ENCODE measurements at regions not wholly inside any gene's neighbourhood (a gene's known extent, or its start where the extent isn't known, plus 50 kb on each side); places are given as distances from the start of the nearest gene placed in this dataset.

DNA sequence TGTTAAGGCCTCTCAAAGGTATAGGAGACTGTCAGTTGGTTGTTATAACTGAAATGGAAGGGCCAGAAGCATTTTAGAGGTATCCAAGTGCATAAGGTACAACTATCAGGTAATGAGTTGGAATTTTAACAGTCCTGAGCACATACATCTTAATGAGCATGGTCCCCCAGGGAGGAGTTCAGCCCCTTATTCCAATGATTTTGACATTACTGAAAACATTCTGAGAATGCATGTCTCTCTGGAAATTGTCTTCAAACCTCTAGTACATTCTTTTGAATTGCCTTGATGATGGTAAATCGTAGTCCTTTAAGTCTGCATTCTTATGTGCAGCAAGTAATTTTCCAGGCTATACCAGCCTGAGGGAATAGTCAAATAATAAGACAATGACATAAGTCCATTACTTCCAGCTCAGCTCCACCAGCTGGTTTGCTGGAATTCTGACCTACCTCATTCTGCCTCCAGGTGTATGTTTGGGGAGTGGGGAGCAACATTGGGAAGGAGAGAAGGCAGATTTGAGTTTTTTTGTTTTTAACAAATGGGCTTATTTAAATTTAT lies 239.2 kb downstream of the MSRB3 start:
- Histone ChIP-seq H3K27ac (ENCODE audit: insufficient read depth, low read length, poor library complexity, severe bottlenecking) (no peak overlapping the region), H3K4me1 (ENCODE audit: control insufficient read depth, insufficient read depth, low read length, poor library complexity, severe bottlenecking) (no peaks in the 10 kb centered on the region), H3K36me3 (ENCODE audit: control insufficient read depth, insufficient read depth, low read length) (no peaks in the 10 kb centered on the region), H3K9me3 (ENCODE audit: control insufficient read depth in 2 of 2, low read length in 2 of 2) (no peaks in the 10 kb centered on the region), H3K4me3 (ENCODE audit: low read depth, low read length) (no peak overlapping the region), H3K27me3 (ENCODE audit: control insufficient read depth, insufficient read depth, low read length) (no peaks in the 10 kb centered on the region)
- DNase-seq: no peak
- H3K9me3 Mint-ChIP-seq: peaks cover 0 to 4% (median 0%) of the 10 kb centered on the region in 7 donors
- no peaks in the 10 kb centered on the region for H3K4me1 Mint-ChIP-seq
- no peak overlapping the region for H3K27ac Mint-ChIP-seq
- no peaks in the 10 kb centered on the region for H3K27me3 Mint-ChIP-seq
- H3K36me3 Mint-ChIP-seq: no peaks in the 10 kb centered on the region
- no peak overlapping the region for H3K4me3 Mint-ChIP-seq
- ATAC-seq (ENCODE audit: low read depth in 2 of 2): no peak

DNA sequence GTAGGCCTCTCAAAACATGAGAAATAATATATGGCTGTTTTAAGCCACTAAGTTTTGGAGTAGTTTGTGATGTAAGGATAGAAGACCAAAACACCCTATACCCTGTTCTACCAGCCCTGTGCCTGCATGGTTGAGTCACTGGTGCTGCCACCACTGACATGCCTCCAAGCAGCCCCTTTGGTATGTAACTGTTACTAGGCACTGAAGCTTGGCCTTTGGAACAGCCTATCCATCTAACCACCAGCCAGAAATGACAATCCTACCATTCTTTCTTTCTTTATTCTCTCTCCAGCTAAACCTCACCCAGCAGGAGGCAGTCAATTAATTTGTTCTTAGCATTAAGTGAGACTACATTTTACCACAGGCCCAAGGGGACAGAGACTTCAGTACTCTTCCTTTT lies 240.3 kb downstream of the MSRB3 start:
- Histone ChIP-seq H3K4me1 (ENCODE audit: control insufficient read depth, insufficient read depth, low read length, poor library complexity, severe bottlenecking) (no peaks in the 10 kb centered on the region), H3K9me3 (ENCODE audit: control insufficient read depth in 2 of 2, low read length in 2 of 2) (no peaks in the 10 kb centered on the region), H3K36me3 (ENCODE audit: control insufficient read depth, insufficient read depth, low read length) (no peaks in the 10 kb centered on the region), H3K27me3 (ENCODE audit: control insufficient read depth, insufficient read depth, low read length) (no peaks in the 10 kb centered on the region), H3K4me3 (ENCODE audit: low read depth, low read length) (no peak overlapping the region), H3K27ac (ENCODE audit: insufficient read depth, low read length, poor library complexity, severe bottlenecking) (no peak overlapping the region)
- peaks cover 0 to 4% (median 0%) of the 10 kb centered on the region in 7 donors for H3K9me3 Mint-ChIP-seq
- H3K4me1 Mint-ChIP-seq: no peaks in the 10 kb centered on the region
- H3K4me3 Mint-ChIP-seq: no peak overlapping the region
- DNase-seq (no peak), ATAC-seq (ENCODE audit: low read depth in 2 of 2) (no peak)
- no peaks in the 10 kb centered on the region for H3K36me3 Mint-ChIP-seq
- no peak overlapping the region for H3K27ac Mint-ChIP-seq
- no peaks in the 10 kb centered on the region for H3K27me3 Mint-ChIP-seq

DNA sequence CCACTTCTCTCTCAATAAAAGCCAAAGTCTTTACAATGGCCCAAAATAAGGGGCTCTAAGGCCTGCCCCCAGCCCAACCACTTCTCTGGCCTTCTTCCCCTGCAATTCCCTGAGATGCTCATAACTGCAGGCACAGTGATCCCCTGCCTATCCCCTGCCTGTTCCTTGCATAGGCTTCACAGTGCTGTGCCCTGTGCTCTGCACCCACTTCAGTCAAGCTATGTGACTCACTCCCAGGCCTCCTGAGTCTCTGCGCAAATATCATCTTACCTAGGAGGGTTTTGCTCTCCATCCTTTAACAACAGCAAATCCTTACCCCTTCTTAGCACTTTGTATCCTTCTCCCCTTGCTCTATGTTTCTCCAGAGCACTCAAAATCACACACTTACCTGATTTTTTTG lies 242.2 kb downstream of the MSRB3 start:
- Mint-ChIP-seq H3K4me1 (no peaks in the 10 kb centered on the region), H3K27me3 (no peaks in the 10 kb centered on the region), H3K27ac (peak overlapping the region in 1 of 3 donors; percentile 39), H3K4me3 (no peak overlapping the region), H3K36me3 (no peaks in the 10 kb centered on the region), H3K9me3 (peaks cover 0 to 5% (median 0%) of the 10 kb centered on the region in 7 donors)
- DNase-seq: no peak
- Histone ChIP-seq H3K36me3 (ENCODE audit: control insufficient read depth, insufficient read depth, low read length) (no peaks in the 10 kb centered on the region), H3K9me3 (ENCODE audit: control insufficient read depth in 2 of 2, low read length in 2 of 2) (no peaks in the 10 kb centered on the region), H3K27ac (ENCODE audit: insufficient read depth, low read length, poor library complexity, severe bottlenecking) (no peak overlapping the region), H3K4me1 (ENCODE audit: control insufficient read depth, insufficient read depth, low read length, poor library complexity, severe bottlenecking) (no peaks in the 10 kb centered on the region), H3K4me3 (ENCODE audit: low read depth, low read length) (no peak overlapping the region), H3K27me3 (ENCODE audit: control insufficient read depth, insufficient read depth, low read length) (no peaks in the 10 kb centered on the region)
- ATAC-seq (ENCODE audit: low read depth in 2 of 2): no peak

DNA sequence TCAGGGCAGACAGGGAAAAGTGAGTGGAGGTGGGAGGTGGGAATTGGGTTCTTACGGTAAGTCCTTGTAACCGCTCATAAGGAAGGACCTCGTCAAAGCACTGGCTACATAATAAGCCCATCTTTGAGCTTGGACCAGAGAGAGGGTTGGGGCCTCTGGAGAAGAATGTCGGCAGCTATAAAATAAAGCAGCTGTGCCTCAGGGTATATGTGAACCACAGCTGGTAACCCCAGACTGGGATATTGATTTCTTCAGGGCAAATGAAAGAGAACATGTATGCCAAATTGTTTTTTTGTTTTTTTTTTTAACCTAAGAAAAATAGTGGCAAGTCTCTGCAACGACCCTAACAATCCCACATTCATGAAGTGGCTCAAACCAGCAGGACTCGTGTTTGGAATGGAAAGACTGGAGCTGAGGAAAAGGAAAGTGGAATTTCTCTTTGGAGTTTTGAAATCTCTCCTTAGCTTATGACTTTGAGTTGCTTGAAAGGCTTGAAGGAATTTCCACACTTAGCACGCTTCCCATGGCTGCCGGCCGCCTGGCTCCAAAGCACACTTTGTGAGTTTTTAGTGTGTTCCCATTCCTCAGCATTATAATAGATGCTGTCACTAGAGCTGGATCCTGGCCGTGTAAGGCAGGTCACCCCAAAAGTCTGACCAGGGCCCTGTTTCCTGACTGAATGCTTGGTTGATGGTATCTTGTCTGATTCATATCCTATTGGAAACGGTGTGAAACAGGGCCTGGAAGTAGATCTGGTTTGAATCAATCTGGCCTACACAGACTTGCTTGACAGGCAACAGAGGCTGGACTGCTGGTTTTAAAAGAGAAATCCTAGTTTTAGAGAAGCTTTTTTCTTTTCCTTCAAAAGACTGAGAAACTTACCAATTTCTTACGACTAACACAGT lies 244.7 kb downstream of the MSRB3 start:
- Histone ChIP-seq H3K27ac (ENCODE audit: insufficient read depth, low read length, poor library complexity, severe bottlenecking) (no peak overlapping the region), H3K4me1 (ENCODE audit: control insufficient read depth, insufficient read depth, low read length, poor library complexity, severe bottlenecking) (no peaks in the 10 kb centered on the region), H3K36me3 (ENCODE audit: control insufficient read depth, insufficient read depth, low read length) (no peaks in the 10 kb centered on the region), H3K27me3 (ENCODE audit: control insufficient read depth, insufficient read depth, low read length) (no peaks in the 10 kb centered on the region), H3K4me3 (ENCODE audit: low read depth, low read length) (no peak overlapping the region), H3K9me3 (ENCODE audit: control insufficient read depth in 2 of 2, low read length in 2 of 2) (no peaks in the 10 kb centered on the region)
- Mint-ChIP-seq H3K27me3 (no peaks in the 10 kb centered on the region), H3K9me3 (peaks cover 0 to 8% (median 2%) of the 10 kb centered on the region in 7 donors), H3K4me1 (no peaks in the 10 kb centered on the region), H3K4me3 (no peak overlapping the region), H3K36me3 (no peaks in the 10 kb centered on the region), H3K27ac (no peak overlapping the region)
- no peak for DNase-seq
- ATAC-seq (ENCODE audit: low read depth in 2 of 2): no peak

DNA sequence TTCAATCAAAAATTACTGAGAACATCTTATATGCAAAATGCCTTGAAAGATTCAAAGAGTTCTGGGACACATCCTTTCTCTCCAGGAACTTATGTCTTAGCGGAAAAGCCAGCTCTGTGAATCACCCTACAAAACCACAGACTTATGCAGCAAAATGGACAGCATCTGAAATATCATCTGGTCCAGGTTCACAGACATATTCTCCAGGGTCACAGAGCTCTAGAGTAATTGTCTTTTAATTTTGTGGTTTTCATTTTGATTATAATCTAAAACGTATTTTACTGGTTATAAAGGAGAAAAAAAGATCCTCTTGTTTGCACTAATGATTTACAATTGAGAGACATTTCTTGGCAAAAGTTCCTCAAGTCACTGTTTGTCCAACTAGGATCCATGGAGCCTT lies 246.2 kb downstream of the MSRB3 start:
- Mint-ChIP-seq H3K27me3 (no peaks in the 10 kb centered on the region), H3K27ac (no peak overlapping the region), H3K36me3 (no peaks in the 10 kb centered on the region), H3K4me3 (no peak overlapping the region), H3K4me1 (no peaks in the 10 kb centered on the region), H3K9me3 (peaks cover 0 to 8% (median 2%) of the 10 kb centered on the region in 7 donors)
- no peaks in the 10 kb centered on the region for H3K36me3 ChIP-seq (ENCODE audit: control insufficient read depth, insufficient read depth, low read length)
- DNase-seq (no peak), ATAC-seq (ENCODE audit: low read depth in 2 of 2) (no peak)
- H3K9me3 ChIP-seq (ENCODE audit: control insufficient read depth in 2 of 2, low read length in 2 of 2): no peaks in the 10 kb centered on the region
- no peaks in the 10 kb centered on the region for H3K4me1 ChIP-seq (ENCODE audit: control insufficient read depth, insufficient read depth, low read length, poor library complexity, severe bottlenecking)
- H3K27ac ChIP-seq (ENCODE audit: insufficient read depth, low read length, poor library complexity, severe bottlenecking): no peak overlapping the region
- no peak overlapping the region for H3K4me3 ChIP-seq (ENCODE audit: low read depth, low read length)
- no peaks in the 10 kb centered on the region for H3K27me3 ChIP-seq (ENCODE audit: control insufficient read depth, insufficient read depth, low read length)

DNA sequence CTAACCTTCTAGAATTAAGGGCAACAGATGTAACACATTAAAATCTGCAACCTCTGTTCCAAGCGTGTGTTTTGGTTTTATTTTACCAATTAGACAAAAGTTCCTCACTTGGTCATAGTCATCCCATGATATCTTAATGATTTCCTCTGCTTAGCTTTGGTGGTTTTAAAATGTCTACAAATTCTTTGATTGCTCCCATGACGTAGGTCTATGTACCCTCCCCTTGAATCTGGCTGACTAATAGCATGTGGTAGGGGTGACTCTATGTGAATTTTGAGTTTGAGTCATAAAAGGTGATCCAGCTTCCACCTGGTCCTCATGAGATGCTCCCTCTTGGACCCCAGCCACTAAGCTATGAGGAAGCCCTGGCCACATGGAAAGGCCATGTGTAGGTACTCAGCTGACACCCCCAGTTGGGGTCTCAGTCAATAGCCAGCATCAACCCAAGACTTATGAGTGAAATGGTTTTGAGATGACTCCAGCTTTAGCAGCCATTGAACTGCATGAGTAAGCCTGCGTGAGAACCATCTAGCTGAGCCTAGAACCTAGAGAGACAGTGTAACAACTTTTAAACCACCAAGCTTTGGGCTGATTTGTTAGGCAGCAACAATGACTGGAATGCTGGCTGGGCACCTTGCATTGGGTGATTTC lies 247.1 kb downstream of the MSRB3 start:
- no peaks in the 10 kb centered on the region for H3K4me1 ChIP-seq (ENCODE audit: control insufficient read depth, insufficient read depth, low read length, poor library complexity, severe bottlenecking)
- no peak overlapping the region for H3K4me3 Mint-ChIP-seq
- H3K27me3 ChIP-seq (ENCODE audit: control insufficient read depth, insufficient read depth, low read length): no peaks in the 10 kb centered on the region
- H3K27ac Mint-ChIP-seq: peak overlapping the region in 1 of 3 donors; percentile 73
- no peaks in the 10 kb centered on the region for H3K36me3 ChIP-seq (ENCODE audit: control insufficient read depth, insufficient read depth, low read length)
- H3K9me3 ChIP-seq (ENCODE audit: control insufficient read depth in 2 of 2, low read length in 2 of 2): no peaks in the 10 kb centered on the region
- no peaks in the 10 kb centered on the region for H3K36me3 Mint-ChIP-seq
- no peaks in the 10 kb centered on the region for H3K27me3 Mint-ChIP-seq
- H3K4me1 Mint-ChIP-seq: no peaks in the 10 kb centered on the region
- H3K4me3 ChIP-seq (ENCODE audit: low read depth, low read length): no peak overlapping the region
- H3K27ac ChIP-seq (ENCODE audit: insufficient read depth, low read length, poor library complexity, severe bottlenecking): no peak overlapping the region
- DNase-seq: no peak
- H3K9me3 Mint-ChIP-seq: peaks cover 0 to 8% (median 2%) of the 10 kb centered on the region in 7 donors
- ATAC-seq (ENCODE audit: low read depth in 2 of 2): no peak

DNA sequence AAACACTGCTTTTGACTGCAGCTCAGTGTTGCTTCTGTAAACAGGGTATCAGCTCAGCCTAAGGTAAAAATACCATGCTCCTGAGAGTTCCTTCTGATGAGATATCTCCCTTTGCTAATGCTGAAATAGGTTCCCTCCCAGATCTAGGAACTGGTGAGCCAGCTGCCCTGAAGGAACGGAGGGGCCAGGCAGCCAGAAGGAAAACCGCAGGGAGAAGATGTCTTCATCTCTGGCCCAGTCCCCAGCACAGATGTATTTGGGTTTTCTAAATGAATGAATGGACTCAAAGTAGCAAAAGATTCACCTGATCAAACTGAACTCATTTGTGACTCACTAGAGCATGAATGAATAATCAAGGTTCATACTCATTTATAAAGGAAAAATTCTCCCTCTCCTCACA lies 247.8 kb downstream of the MSRB3 start:
- Histone ChIP-seq H3K4me3 (ENCODE audit: low read depth, low read length) (no peak overlapping the region), H3K27me3 (ENCODE audit: control insufficient read depth, insufficient read depth, low read length) (no peaks in the 10 kb centered on the region), H3K4me1 (ENCODE audit: control insufficient read depth, insufficient read depth, low read length, poor library complexity, severe bottlenecking) (no peaks in the 10 kb centered on the region), H3K9me3 (ENCODE audit: control insufficient read depth in 2 of 2, low read length in 2 of 2) (no peaks in the 10 kb centered on the region), H3K36me3 (ENCODE audit: control insufficient read depth, insufficient read depth, low read length) (no peaks in the 10 kb centered on the region), H3K27ac (ENCODE audit: insufficient read depth, low read length, poor library complexity, severe bottlenecking) (no peak overlapping the region)
- Mint-ChIP-seq H3K4me3 (no peak overlapping the region), H3K4me1 (no peaks in the 10 kb centered on the region), H3K36me3 (no peaks in the 10 kb centered on the region), H3K9me3 (peaks cover 0 to 8% (median 2%) of the 10 kb centered on the region in 7 donors), H3K27ac (no peak overlapping the region), H3K27me3 (no peaks in the 10 kb centered on the region)
- ATAC-seq (ENCODE audit: low read depth in 2 of 2) (no peak), DNase-seq (no peak)
